Liver (tissue), 3 donors: ENCODE measurements at regions not wholly inside any gene's neighbourhood (a gene's known extent, or its start where the extent isn't known, plus 50 kb on each side); places are given as distances from the start of the nearest gene placed in this dataset.

ENCODE experiments used
- EGR1 ChIP-seq, 2 donors: IDR thresholded peaks; 2 replicates each; pipeline ENCODE4 v1.6.1; 2016 to 2018; ENCODE audit warnings: antibody characterized with exemption in 2 of 2, low read depth in 2 of 2
- GABPA ChIP-seq, 2 donors: IDR thresholded peaks in 1 of 2; conservative IDR thresholded peaks in 1 of 2; 2 replicates each; pipeline ENCODE4 v1.6.1; 2016; ENCODE audit warnings: antibody characterized with exemption in 2 of 2, mild to moderate bottlenecking in 1 of 2, moderate library complexity in 1 of 2
- HNF4A ChIP-seq, 2 donors: conservative IDR thresholded peaks; 2 replicates each; pipeline ENCODE4 v1.6.1; 2016; ENCODE audit warnings: antibody characterized with exemption in 2 of 2, mild to moderate bottlenecking in 2 of 2
- SP1 ChIP-seq: IDR thresholded peaks from 2 replicates; pipeline ENCODE4 v1.6.1; 2018; ENCODE audit warnings: antibody characterized with exemption, mild to moderate bottlenecking
- TAF1 ChIP-seq: conservative IDR thresholded peaks from 2 replicates; pipeline ENCODE4 v1.6.1; 2016; ENCODE audit warnings: antibody characterized with exemption, mild to moderate bottlenecking
- TF ChIP-seq, protein P1 (sequence below): IDR thresholded peaks from 2 replicates; pipeline ENCODE4 v1.6.1; 2016; ENCODE audit warnings: antibody characterized with exemption, mild to moderate bottlenecking
- TF ChIP-seq, protein P2 (sequence below): fragments of 150-350 bp; IDR thresholded peaks from 2 replicates; pipeline ENCODE4 v1.5.1; 2017; ENCODE audit warnings: improper control_type of control experiment, low read depth, low read length; ENCODE audit not compliant: missing input control
- TF ChIP-seq, protein P3 (sequence below): IDR thresholded peaks from 2 replicates; pipeline ENCODE4 v1.6.1; 2016; ENCODE audit warnings: antibody characterized with exemption
- TF ChIP-seq, protein P4 (sequence below): IDR thresholded peaks from 2 replicates; pipeline ENCODE4 v1.6.1; 2016; ENCODE audit warnings: antibody characterized with exemption
- donor health status: healthy.
- donor health status: healthy.

DNA sequence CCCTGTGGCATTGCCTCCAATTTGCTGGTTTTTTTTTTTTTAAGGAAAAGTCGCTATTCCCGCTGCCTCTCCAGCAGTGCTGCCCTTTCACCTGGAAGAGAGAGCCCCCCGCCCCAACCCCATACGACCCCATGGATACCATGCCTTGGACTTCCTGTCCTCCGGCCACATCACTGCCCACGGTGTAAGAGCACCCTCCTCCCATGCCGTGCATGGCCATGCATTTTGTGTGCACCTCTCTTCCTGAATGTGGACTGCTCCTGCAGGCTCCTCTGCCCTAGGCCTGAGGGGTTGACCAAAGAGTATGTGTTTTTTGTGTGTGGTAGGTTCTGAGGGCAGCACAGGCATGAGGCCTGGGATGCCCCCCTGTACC lies 65.6 kb upstream of the SPON1 start:
- TF ChIP-seq, protein P1, sequence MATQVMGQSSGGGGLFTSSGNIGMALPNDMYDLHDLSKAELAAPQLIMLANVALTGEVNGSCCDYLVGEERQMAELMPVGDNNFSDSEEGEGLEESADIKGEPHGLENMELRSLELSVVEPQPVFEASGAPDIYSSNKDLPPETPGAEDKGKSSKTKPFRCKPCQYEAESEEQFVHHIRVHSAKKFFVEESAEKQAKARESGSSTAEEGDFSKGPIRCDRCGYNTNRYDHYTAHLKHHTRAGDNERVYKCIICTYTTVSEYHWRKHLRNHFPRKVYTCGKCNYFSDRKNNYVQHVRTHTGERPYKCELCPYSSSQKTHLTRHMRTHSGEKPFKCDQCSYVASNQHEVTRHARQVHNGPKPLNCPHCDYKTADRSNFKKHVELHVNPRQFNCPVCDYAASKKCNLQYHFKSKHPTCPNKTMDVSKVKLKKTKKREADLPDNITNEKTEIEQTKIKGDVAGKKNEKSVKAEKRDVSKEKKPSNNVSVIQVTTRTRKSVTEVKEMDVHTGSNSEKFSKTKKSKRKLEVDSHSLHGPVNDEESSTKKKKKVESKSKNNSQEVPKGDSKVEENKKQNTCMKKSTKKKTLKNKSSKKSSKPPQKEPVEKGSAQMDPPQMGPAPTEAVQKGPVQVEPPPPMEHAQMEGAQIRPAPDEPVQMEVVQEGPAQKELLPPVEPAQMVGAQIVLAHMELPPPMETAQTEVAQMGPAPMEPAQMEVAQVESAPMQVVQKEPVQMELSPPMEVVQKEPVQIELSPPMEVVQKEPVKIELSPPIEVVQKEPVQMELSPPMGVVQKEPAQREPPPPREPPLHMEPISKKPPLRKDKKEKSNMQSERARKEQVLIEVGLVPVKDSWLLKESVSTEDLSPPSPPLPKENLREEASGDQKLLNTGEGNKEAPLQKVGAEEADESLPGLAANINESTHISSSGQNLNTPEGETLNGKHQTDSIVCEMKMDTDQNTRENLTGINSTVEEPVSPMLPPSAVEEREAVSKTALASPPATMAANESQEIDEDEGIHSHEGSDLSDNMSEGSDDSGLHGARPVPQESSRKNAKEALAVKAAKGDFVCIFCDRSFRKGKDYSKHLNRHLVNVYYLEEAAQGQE = no peak
- TF ChIP-seq, protein P2, sequence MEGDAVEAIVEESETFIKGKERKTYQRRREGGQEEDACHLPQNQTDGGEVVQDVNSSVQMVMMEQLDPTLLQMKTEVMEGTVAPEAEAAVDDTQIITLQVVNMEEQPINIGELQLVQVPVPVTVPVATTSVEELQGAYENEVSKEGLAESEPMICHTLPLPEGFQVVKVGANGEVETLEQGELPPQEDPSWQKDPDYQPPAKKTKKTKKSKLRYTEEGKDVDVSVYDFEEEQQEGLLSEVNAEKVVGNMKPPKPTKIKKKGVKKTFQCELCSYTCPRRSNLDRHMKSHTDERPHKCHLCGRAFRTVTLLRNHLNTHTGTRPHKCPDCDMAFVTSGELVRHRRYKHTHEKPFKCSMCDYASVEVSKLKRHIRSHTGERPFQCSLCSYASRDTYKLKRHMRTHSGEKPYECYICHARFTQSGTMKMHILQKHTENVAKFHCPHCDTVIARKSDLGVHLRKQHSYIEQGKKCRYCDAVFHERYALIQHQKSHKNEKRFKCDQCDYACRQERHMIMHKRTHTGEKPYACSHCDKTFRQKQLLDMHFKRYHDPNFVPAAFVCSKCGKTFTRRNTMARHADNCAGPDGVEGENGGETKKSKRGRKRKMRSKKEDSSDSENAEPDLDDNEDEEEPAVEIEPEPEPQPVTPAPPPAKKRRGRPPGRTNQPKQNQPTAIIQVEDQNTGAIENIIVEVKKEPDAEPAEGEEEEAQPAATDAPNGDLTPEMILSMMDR = no peak
- TF ChIP-seq EGR1 (IDR thresholded peaks at IDR 0.05; ENCODE audit: low read depth in 2 of 2) (no peak), SP1 (no peak), HNF4A (conservative IDR thresholded peaks at IDR 0.05) (no peak), GABPA (IDR thresholded peaks at IDR 0.05 in 1 of 2, conservative IDR thresholded peaks at IDR 0.05 in 1 of 2) (no peak), TAF1 (no peak)
- TF ChIP-seq, protein P3, sequence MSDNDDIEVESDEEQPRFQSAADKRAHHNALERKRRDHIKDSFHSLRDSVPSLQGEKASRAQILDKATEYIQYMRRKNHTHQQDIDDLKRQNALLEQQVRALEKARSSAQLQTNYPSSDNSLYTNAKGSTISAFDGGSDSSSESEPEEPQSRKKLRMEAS = no peak
- TF ChIP-seq, protein P4, sequence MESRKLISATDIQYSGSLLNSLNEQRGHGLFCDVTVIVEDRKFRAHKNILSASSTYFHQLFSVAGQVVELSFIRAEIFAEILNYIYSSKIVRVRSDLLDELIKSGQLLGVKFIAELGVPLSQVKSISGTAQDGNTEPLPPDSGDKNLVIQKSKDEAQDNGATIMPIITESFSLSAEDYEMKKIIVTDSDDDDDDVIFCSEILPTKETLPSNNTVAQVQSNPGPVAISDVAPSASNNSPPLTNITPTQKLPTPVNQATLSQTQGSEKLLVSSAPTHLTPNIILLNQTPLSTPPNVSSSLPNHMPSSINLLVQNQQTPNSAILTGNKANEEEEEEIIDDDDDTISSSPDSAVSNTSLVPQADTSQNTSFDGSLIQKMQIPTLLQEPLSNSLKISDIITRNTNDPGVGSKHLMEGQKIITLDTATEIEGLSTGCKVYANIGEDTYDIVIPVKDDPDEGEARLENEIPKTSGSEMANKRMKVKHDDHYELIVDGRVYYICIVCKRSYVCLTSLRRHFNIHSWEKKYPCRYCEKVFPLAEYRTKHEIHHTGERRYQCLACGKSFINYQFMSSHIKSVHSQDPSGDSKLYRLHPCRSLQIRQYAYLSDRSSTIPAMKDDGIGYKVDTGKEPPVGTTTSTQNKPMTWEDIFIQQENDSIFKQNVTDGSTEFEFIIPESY = no peak
